Hepatocyte (in vitro differentiated cells): ENCODE measurements at regions not wholly inside any gene's neighbourhood (a gene's known extent, or its start where the extent isn't known, plus 50 kb on each side); places are given as distances from the start of the nearest gene placed in this dataset.

Source experiments
- DNase-seq: peaks from one replicate; pipeline ENCODE4 v3.0.0-alpha.2; 2016; ENCODE audit warnings: low spot score
- H2AFZ ChIP-seq: fragments of 200-600 bp; sonication (generic); 2 replicates; pipeline ENCODE4 v1.6.0; 2016; ENCODE audit warnings: antibody characterized with exemption, mild to moderate bottlenecking
- H3K27ac ChIP-seq: fragments of 200-600 bp; sonication (generic); 2 replicates; pipeline ENCODE4 v1.5.1; 2016; ENCODE audit warnings: mild to moderate bottlenecking
- H3K27me3 ChIP-seq: fragments of 200-600 bp; sonication (generic); 2 replicates; pipeline ENCODE4 v1.6.1; 2016
- H3K36me3 ChIP-seq: fragments of 200-600 bp; sonication (generic); replicated peaks from 2 replicates; pipeline ENCODE4 v1.5.1; 2016; ENCODE audit warnings: low read depth; ENCODE audit not compliant: insufficient read depth
- H3K4me1 ChIP-seq: fragments of 200-600 bp; sonication (generic); 2 replicates; pipeline ENCODE4 v1.5.1; 2016; ENCODE audit warnings: mild to moderate bottlenecking, moderate library complexity; ENCODE audit not compliant: insufficient read depth
- H3K4me2 ChIP-seq: fragments of 200-600 bp; sonication (generic); 2 replicates; pipeline ENCODE4 v1.6.0; 2016
- H3K4me3 ChIP-seq: fragments of 200-600 bp; sonication (generic); 2 replicates; pipeline ENCODE4 v1.5.1; 2016; ENCODE audit warnings: mild to moderate bottlenecking
- H3K79me2 ChIP-seq: fragments of 200-600 bp; sonication (generic); 2 replicates; pipeline ENCODE4 v1.6.0; 2017; ENCODE audit warnings: mild to moderate bottlenecking
- H3K9me2 ChIP-seq: fragments of 200-600 bp; sonication (generic); replicated peaks from 2 replicates; pipeline ENCODE4 v1.6.0; 2017; ENCODE audit warnings: mild to moderate bottlenecking; ENCODE audit not compliant: insufficient read depth
- H3K9me3 ChIP-seq: fragments of 200-600 bp; sonication (generic); 2 replicates; pipeline ENCODE4 v1.5.1; 2016; ENCODE audit warnings: low read depth, mild to moderate bottlenecking
- H4K20me1 ChIP-seq: fragments of 200-600 bp; sonication (generic); 2 replicates; pipeline ENCODE4 v1.6.0; 2016; ENCODE audit warnings: mild to moderate bottlenecking; ENCODE audit not compliant: insufficient read depth, poor library complexity, severe bottlenecking
- CTCF ChIP-seq: fragments of 200-600 bp; sonication (generic); IDR thresholded peaks from 2 replicates; pipeline ENCODE4 v1.5.1; 2016; ENCODE audit warnings: antibody characterized with exemption, mild to moderate bottlenecking; ENCODE audit not compliant: poor library complexity
- EZH2 ChIP-seq: fragments of 200-600 bp; sonication (generic); IDR thresholded peaks from 2 replicates; pipeline ENCODE4 v1.6.1; 2016; ENCODE audit warnings: antibody characterized with exemption, mild to moderate bottlenecking, borderline replicate concordance
- EZH2phosphoT487 ChIP-seq: fragments of 200-600 bp; sonication (generic); IDR thresholded peaks from one replicate; pipeline ENCODE4 v1.6.1; 2018; ENCODE audit warnings: antibody characterized with exemption, mild to moderate bottlenecking, low read depth, moderate library complexity; ENCODE audit not compliant: unreplicated experiment, severe bottlenecking
- WGBS: methylation state at CpG from one replicate; pipeline ENCODE4 v1.1.6; 2016; ENCODE audit warnings: low lambda C conversion rate; ENCODE audit errors: missing lambda C conversion rate; 5-methylcytosine and 5-hydroxymethylcytosine counted together

GRCh38 chr5:138664276-138664943, 88.8 kb upstream of the CTNNA1 start:
- no peaks in the 10 kb centered on the region for H3K27me3 ChIP-seq
- H3K79me2 ChIP-seq = no peaks in the 10 kb centered on the region
- H3K9me2 ChIP-seq = no peaks in the 10 kb centered on the region
- no peak for TF ChIP-seq CTCF
- no peak for TF ChIP-seq EZH2phosphoT487
- no peak for TF ChIP-seq EZH2
- H3K9me3 ChIP-seq = no peaks in the 10 kb centered on the region
- H3K4me3 ChIP-seq = no peak overlapping the region
- DNase-seq = peak; percentile 57
- no peaks in the 10 kb centered on the region for H4K20me1 ChIP-seq
- H3K4me2 ChIP-seq = no peak overlapping the region
- 64% methylated on average over 9 of the region's 9 CpGs for WGBS
- H2AFZ ChIP-seq = no peak overlapping the region
- H3K4me1 ChIP-seq = peaks cover 11% of the 10 kb centered on the region
- H3K36me3 ChIP-seq = no peaks in the 10 kb centered on the region
- H3K27ac ChIP-seq = peak overlapping the region; percentile 41

GRCh38 chr5:138663561-138663960, 88.4 kb upstream of the HSPA9 start:
- Histone ChIP-seq H3K9me3 (no peaks in the 10 kb centered on the region), H3K27me3 (no peaks in the 10 kb centered on the region), H3K27ac (no peak overlapping the region), H3K4me1 (peaks cover 4% of the 10 kb centered on the region), H4K20me1 (no peaks in the 10 kb centered on the region), H3K36me3 (no peaks in the 10 kb centered on the region), H3K4me2 (no peak overlapping the region), H3K4me3 (no peak overlapping the region), H3K79me2 (no peaks in the 10 kb centered on the region), H3K9me2 (no peaks in the 10 kb centered on the region), H2AFZ (no peak overlapping the region)
- TF ChIP-seq CTCF = no peak
- DNase-seq = no peak
- 73% methylated on average over 4 of the region's 4 CpGs for WGBS

GRCh38 chr5:138663009-138663408, 87.8 kb upstream of the HSPA9 start:
- Histone ChIP-seq H3K27ac (no peak overlapping the region), H3K4me1 (peaks cover under 1% of the 10 kb centered on the region), H3K4me3 (no peak overlapping the region), H3K36me3 (no peaks in the 10 kb centered on the region), H3K27me3 (no peaks in the 10 kb centered on the region), H3K4me2 (no peak overlapping the region), H3K9me3 (no peaks in the 10 kb centered on the region), H3K9me2 (no peaks in the 10 kb centered on the region), H2AFZ (no peak overlapping the region), H4K20me1 (no peaks in the 10 kb centered on the region), H3K79me2 (no peaks in the 10 kb centered on the region)
- 83% methylated on average over 5 of the region's 5 CpGs for WGBS
- no peak for DNase-seq
- no peak for TF ChIP-seq CTCF
- no peak for TF ChIP-seq EZH2
- TF ChIP-seq EZH2phosphoT487 = no peak

GRCh38 chr5:138662599-138662998, 87.4 kb upstream of the HSPA9 start:
- Histone ChIP-seq H3K4me1 (no peaks in the 10 kb centered on the region), H3K9me3 (no peaks in the 10 kb centered on the region)

More at GRCh38 chr5:138662599-138662998, 87.4 kb upstream of the HSPA9 start:
- Histone ChIP-seq H3K36me3 (no peaks in the 10 kb centered on the region), H3K4me3 (no peak overlapping the region), H3K27me3 (no peaks in the 10 kb centered on the region), H4K20me1 (no peaks in the 10 kb centered on the region), H3K79me2 (no peaks in the 10 kb centered on the region), H2AFZ (no peak overlapping the region), H3K27ac (no peak overlapping the region), H3K4me2 (no peak overlapping the region), H3K9me2 (no peaks in the 10 kb centered on the region)
- TF ChIP-seq EZH2 (no peak), CTCF (no peak), EZH2phosphoT487 (no peak)
- no peak for DNase-seq
- 82% methylated on average over 6 of the region's 6 CpGs for WGBS
